GM12878 (cell line): ENCODE measurements at regions not wholly inside any gene's neighbourhood (a gene's known extent, or its start where the extent isn't known, plus 50 kb on each side); places are given as distances from the start of the nearest gene placed in this dataset.

Experiments
- ATAC-seq: fragments of 200-7000 bp; cut with Tn5 transposase; 3 replicates; pipeline ENCODE4 v1.9.1; 2020; ENCODE audit warnings: mild to moderate bottlenecking, moderate library complexity
- BruUV-seq: library from RNA; stranded (reverse); fragments of 400-500 nt; replicated peaks from 2 replicates; lab custom pipeline; 2021; lab: Mats Ljungman, UMichigan
- CTCF ChIA-PET: fragments of 300-600 bp; sonication (Branson Sonifier 250); formaldehyde crosslinking; extraction: SDS; loops from one replicate; lab custom pipeline; 2021; ENCODE audit warnings: inconsistent platforms; lab: Yijun Ruan, JAX
- POLR2A ChIA-PET: fragments of 350-600 bp; formaldehyde crosslinking; extraction: SDS; loops from one replicate; lab custom pipeline; 2021; ENCODE audit warnings: inconsistent platforms; lab: Charles Lee
- RAD21 ChIA-PET: fragments of 300-600 bp; sonication (Branson Sonifier 250); formaldehyde crosslinking; loops from one replicate; lab custom pipeline; 2023; ENCODE audit warnings: antibody characterized with exemption; ENCODE audit not compliant: unreplicated experiment; lab: Charles Lee
- SMC1A ChIA-PET: fragments of 300-600 bp; sonication (Branson Sonifier 250); formaldehyde crosslinking; loops from one replicate; lab custom pipeline; 2023; ENCODE audit not compliant: unreplicated experiment, uncharacterized antibody; lab: Charles Lee
- DNase-seq: peaks from one replicate; pipeline ENCODE4 v3.0.0-alpha.2; 2011; ENCODE audit warnings: low read depth, low spot score
- FAIRE-seq: peaks from 3 replicates; lab custom pipeline; 2011; peaks lifted over from hg19 to GRCh38; lab: Jason Lieb, UNC
- H2AFZ ChIP-seq: 2 replicates; pipeline ENCODE4 v1.6.0; 2011; ENCODE audit warnings: low read depth, low read length, control low read depth; ENCODE audit not compliant: control insufficient read depth
- H3K27ac ChIP-seq: 2 replicates; pipeline ENCODE4 v1.5.1; 2011; ENCODE audit warnings: control low read depth; ENCODE audit not compliant: control insufficient read depth, insufficient read depth
- H3K27me3 ChIP-seq, 2 experiments: replicated peaks in 1 of 2; 2 replicates each; pipeline versions ENCODE4 v1.6.0 to v1.6.1; 2011; ENCODE audit warnings: low read length in 1 of 2; ENCODE audit not compliant: control insufficient read depth in 2 of 2, insufficient read depth in 2 of 2
- H3K36me3 ChIP-seq, 2 experiments: 2 replicates each; pipeline ENCODE4 v1.5.1; 2011; ENCODE audit warnings: low read length in 1 of 2; ENCODE audit not compliant: control insufficient read depth in 2 of 2, insufficient read depth in 2 of 2
- H3K4me1 ChIP-seq: 2 replicates; pipeline ENCODE4 v1.6.1; 2011; ENCODE audit warnings: mild to moderate bottlenecking, low read length, moderate library complexity, mixed read lengths; ENCODE audit not compliant: control insufficient read depth, insufficient read depth
- H3K4me2 ChIP-seq: 2 replicates; pipeline ENCODE4 v1.6.0; 2011; ENCODE audit warnings: control low read depth; ENCODE audit not compliant: control insufficient read depth, insufficient read depth
- H3K4me3 ChIP-seq: fragments of 200-600 bp; sonication (generic); 2 replicates; pipeline ENCODE4 v1.5.1; 2016
- H3K79me2 ChIP-seq: 2 replicates; pipeline ENCODE4 v1.6.0; 2011; ENCODE audit warnings: low read length; ENCODE audit not compliant: control insufficient read depth, insufficient read depth
- H3K9ac ChIP-seq: 2 replicates; pipeline ENCODE4 v1.8.0; 2011; ENCODE audit warnings: low read length, control low read depth, mixed read lengths; ENCODE audit not compliant: control insufficient read depth, insufficient read depth
- H3K9me3 ChIP-seq: replicated peaks from 3 replicates; pipeline ENCODE4 v1.5.1; 2011; ENCODE audit warnings: mild to moderate bottlenecking, low read length; ENCODE audit not compliant: control insufficient read depth, insufficient read depth
- H4K20me1 ChIP-seq: 2 replicates; pipeline ENCODE4 v1.6.0; 2011; ENCODE audit not compliant: control insufficient read depth, insufficient read depth
- BCL3 ChIP-seq: IDR thresholded peaks from 2 replicates; pipeline ENCODE4 v1.6.1; 2011; ENCODE audit warnings: borderline replicate concordance, low read depth, mild to moderate bottlenecking, moderate library complexity, low read length; ENCODE audit not compliant: insufficient read depth, poor library complexity, severe bottlenecking
- E2F8 ChIP-seq: fragments of 450-650 bp; IDR thresholded peaks from 2 replicates; pipeline ENCODE4 v1.6.1; 2018; ENCODE audit warnings: mild to moderate bottlenecking, low read depth, moderate library complexity; ENCODE audit not compliant: partially characterized antibody
- EP300 ChIP-seq, 2 experiments: fragments of 150-350 bp in 1 of 2; IDR thresholded peaks; 2 replicates each; pipeline ENCODE4 v1.6.1; 2011 to 2012; ENCODE audit warnings: low read depth in 2 of 2, low read length in 2 of 2, borderline replicate concordance in 1 of 2, improper control_type of control experiment in 1 of 2, inconsistent platforms in 1 of 2; ENCODE audit not compliant: control insufficient read depth in 1 of 2
- IKZF2 ChIP-seq, 2 experiments: fragments of 450-650 bp; IDR thresholded peaks; 2 replicates each; pipeline ENCODE4 v1.6.1; 2017; ENCODE audit warnings: mild to moderate bottlenecking in 2 of 2, moderate library complexity in 2 of 2
- KAT2A ChIP-seq: conservative IDR thresholded peaks from 2 replicates; pipeline ENCODE4 v1.6.1; 2011; ENCODE audit warnings: low read depth, low read length; ENCODE audit not compliant: control insufficient read depth
- KLF5 ChIP-seq: fragments of 450-650 bp; IDR thresholded peaks from 2 replicates; pipeline ENCODE4 v1.6.1; 2014; ENCODE audit warnings: mild to moderate bottlenecking; ENCODE audit not compliant: partially characterized antibody
- MTA2 ChIP-seq: fragments of 450-650 bp; IDR thresholded peaks from 2 replicates; pipeline ENCODE4 v1.6.1; 2016; ENCODE audit warnings: low read depth, mild to moderate bottlenecking, moderate library complexity
- NBN ChIP-seq: fragments of 450-650 bp; IDR thresholded peaks from 2 replicates; pipeline ENCODE4 v1.6.1; 2016
- RELB ChIP-seq: fragments of 450-650 bp; IDR thresholded peaks from 2 replicates; pipeline ENCODE4 v1.6.1; 2017; ENCODE audit warnings: low read depth, mild to moderate bottlenecking, moderate library complexity
- SMARCA5 ChIP-seq: fragments of 450-650 bp; IDR thresholded peaks from 2 replicates; pipeline ENCODE4 v1.6.1; 2017; ENCODE audit warnings: mild to moderate bottlenecking
- USF1 ChIP-seq: IDR thresholded peaks from 2 replicates; pipeline ENCODE4 v1.6.1; 2011; ENCODE audit warnings: borderline replicate concordance, low read depth, mild to moderate bottlenecking, moderate library complexity, mixed read lengths, low read length; ENCODE audit not compliant: insufficient read depth; ENCODE audit errors: extremely low read length
- WGBS: methylation state at CpG from one replicate; pipeline ENCODE4 v1.1.6; 2016; ENCODE audit warnings: low lambda C conversion rate; ENCODE audit not compliant: insufficient replicate concordance, insufficient coverage; ENCODE audit errors: missing lambda C conversion rate; 5-methylcytosine and 5-hydroxymethylcytosine counted together
- in situ Hi-C: fragments of 300-500 bp; cut with MboI; formaldehyde crosslinking; loops from 9 replicates; pipeline ENCODE4 v1.14.3; 2018; ENCODE audit warnings: mixed read lengths
- intact Hi-C: fragments of 100-400 bp; cut with micrococcal nuclease; formaldehyde crosslinking; loops from one replicate; pipeline ENCODE4 v1.14.2; 2022; ENCODE audit not compliant: unreplicated experiment

- no peak overlapping the region for H3K4me3 ChIP-seq
- CTCF ChIA-PET, result interaction anchor here (1.7 kb wide), 1 partner anchor 86 kb away, joined by 5 read pairs; no protein-coding TSS in a partner anchor
- SMC1A ChIA-PET, result interaction anchor here (1.4 kb wide), 1 partner anchor 51 kb away, joined by 3 read pairs; no protein-coding TSS in a partner anchor
- no peak overlapping the region for H3K4me2 ChIP-seq
- in situ Hi-C loops (no loop called here), intact Hi-C loops (no loop called here)
- POLR2A ChIA-PET, result no interaction called here
- H3K27me3 ChIP-seq, result no peaks in the 10 kb centered on the region
- H3K9me3 ChIP-seq, result no peaks in the 10 kb centered on the region
- RAD21 ChIA-PET, result interaction anchor here (0.6 kb wide), 1 partner anchor 489 kb away, joined by 4 read pairs; no protein-coding TSS in a partner anchor
- no TSS peak for BruUV-seq
- WGBS, result 38% methylated on average over 7 of the region's 7 CpGs
- no peak; the same call in 2 of the 3 replicates for ATAC-seq
- no peak for FAIRE-seq
- DNase-seq, result no peak
- no peak overlapping the region for H2AFZ ChIP-seq
- no peaks in the 10 kb centered on the region for H3K4me1 ChIP-seq
- no peak overlapping the region for H3K9ac ChIP-seq
- H3K27ac ChIP-seq, result no peak overlapping the region
- TF ChIP-seq E2F8 (no peak), USF1 (no peak), IKZF2 (IDR thresholded peaks at IDR 0.05) (no peak), KAT2A (no peak), BCL3 (no peak), MTA2 (no peak), SMARCA5 (no peak), RELB (no peak), NBN (no peak), KLF5 (no peak), EP300 (IDR thresholded peaks at IDR 0.05; ENCODE audit: borderline replicate concordance in 1 of 2, control insufficient read depth in 1 of 2, low read depth in 2 of 2, low read length in 2 of 2) (no peak)
- TF ChIP-seq, all 136 proteins: peak for 0
- Histone ChIP-seq H3K36me3 (no peaks in the 10 kb centered on the region), H3K79me2 (no peaks in the 10 kb centered on the region), H4K20me1 (no peaks in the 10 kb centered on the region)
Observed at GRCh38 chr7:43022008-43022407, 89.8 kb downstream of the MRPL32 start.
